Effector CD8-positive, alpha-beta T cell (primary cell): ENCODE measurements at regions not wholly inside any gene's neighbourhood (a gene's known extent, or its start where the extent isn't known, plus 50 kb on each side); places are given as distances from the start of the nearest gene placed in this dataset.

Experiments used
- DNase-seq: peaks from one replicate; lab custom pipeline; 2025; lab: John Stamatoyannopoulos, UW

- DNase-seq = no peak
These were observed 386.6 kb upstream of the CPEB2 start for GRCh38 chr4:14615671-14616070.

- no peak for DNase-seq
These were observed 381.6 kb upstream of the CPEB2 start for GRCh38 chr4:14620567-14621141.

- no peak for DNase-seq
These were observed 380.4 kb upstream of the CPEB2 start for GRCh38 chr4:14621731-14622463.

- no peak for DNase-seq
These were observed 375.2 kb upstream of the CPEB2 start for GRCh38 chr4:14627038-14627437.

- no peak for DNase-seq
These were observed 370.4 kb upstream of the CPEB2 start for GRCh38 chr4:14631806-14632440.

GRCh38 chr4:14636563-14636962 is 365.7 kb upstream of the CPEB2 start:
- DNase-seq = no peak

- DNase-seq = no peak
These were observed 361.8 kb upstream of the CPEB2 start for GRCh38 chr4:14640476-14640875.

GRCh38 chr4:14641871-14642270 is 360.4 kb upstream of the CPEB2 start:
- DNase-seq = no peak

GRCh38 chr4:14644580-14645282 is 357.6 kb upstream of the CPEB2 start:
- no peak for DNase-seq

- no peak for DNase-seq
These were observed 355.4 kb upstream of the CPEB2 start for GRCh38 chr4:14646831-14647230.

GRCh38 chr4:14650127-14650526 is 352.2 kb upstream of the CPEB2 start:
- no peak for DNase-seq

GRCh38 chr4:14652522-14652921 is 349.8 kb upstream of the CPEB2 start:
- no peak for DNase-seq

- no peak for DNase-seq
These were observed 348.9 kb upstream of the CPEB2 start for GRCh38 chr4:14653338-14653737.

GRCh38 chr4:14659286-14659685 is 343.0 kb upstream of the CPEB2 start:
- DNase-seq = no peak

GRCh38 chr4:14667624-14668151 is 334.6 kb upstream of the CPEB2 start:
- DNase-seq = no peak

GRCh38 chr4:14668296-14668695 is 334.0 kb upstream of the CPEB2 start:
- no peak for DNase-seq

GRCh38 chr4:14669371-14669770 is 332.9 kb upstream of the CPEB2 start:
- DNase-seq = no peak

GRCh38 chr4:14671146-14671545 is 331.1 kb upstream of the CPEB2 start:
- DNase-seq = no peak

- DNase-seq = no peak
These were observed 326.8 kb upstream of the CPEB2 start for GRCh38 chr4:14675279-14675985.

- DNase-seq = no peak
These were observed 322.4 kb upstream of the CPEB2 start for GRCh38 chr4:14679906-14680305.

GRCh38 chr4:14681330-14681729 is 321.0 kb upstream of the CPEB2 start:
- DNase-seq = no peak

- DNase-seq = no peak
These were observed 308.6 kb upstream of the CPEB2 start for GRCh38 chr4:14693728-14694127.
